HUES6 (cell line): ENCODE measurements at regions not wholly inside any gene's neighbourhood (a gene's known extent, or its start where the extent isn't known, plus 50 kb on each side); places are given as distances from the start of the nearest gene placed in this dataset.

ENCODE experiments used
- H3K27ac ChIP-seq: 2 replicates; pipeline ENCODE4 v1.7.0; 2013; ENCODE audit warnings: low read depth, mild to moderate bottlenecking, low read length, inconsistent platforms
- H3K27me3 ChIP-seq: 2 replicates; pipeline ENCODE4 v1.6.1; 2013; ENCODE audit warnings: low read length; ENCODE audit not compliant: control insufficient read depth, insufficient read depth
- H3K36me3 ChIP-seq: 2 replicates; pipeline ENCODE4 v1.6.1; 2013; ENCODE audit warnings: low read length; ENCODE audit not compliant: control insufficient read depth, insufficient read depth
- H3K4me1 ChIP-seq: 2 replicates; pipeline ENCODE4 v1.6.1; 2013; ENCODE audit warnings: low read length; ENCODE audit not compliant: control insufficient read depth, insufficient read depth
- H3K4me3 ChIP-seq: 2 replicates; pipeline ENCODE4 v1.5.1; 2013; ENCODE audit warnings: low read depth, low read length
- H3K9ac ChIP-seq: one replicate; pipeline ENCODE4 v1.6.1; 2013; ENCODE audit warnings: mild to moderate bottlenecking, low read length
- H3K9me3 ChIP-seq: 2 replicates; pipeline ENCODE4 v1.6.1; 2013; ENCODE audit warnings: low read depth, low read length; ENCODE audit not compliant: control insufficient read depth, insufficient read depth

DNA sequence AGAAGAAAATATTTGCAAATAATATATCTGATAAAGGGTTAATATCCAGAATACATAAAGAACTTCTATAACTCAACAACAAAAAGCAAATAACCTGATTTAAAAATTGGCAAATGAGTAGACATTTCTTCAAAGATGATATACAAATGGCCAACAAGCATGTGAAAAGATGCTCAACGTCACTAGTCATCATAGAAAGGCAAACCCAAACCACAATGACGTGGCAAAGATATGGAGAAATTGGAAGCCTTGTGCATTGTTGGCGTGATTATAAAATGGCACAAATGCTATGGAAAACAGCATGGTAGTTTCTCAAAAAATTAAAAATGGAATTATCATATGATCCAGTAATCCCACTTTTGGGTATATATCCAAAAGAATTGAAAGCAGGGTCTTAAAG, 466.3 kb downstream of the TBC1D22A start:
- Histone ChIP-seq H3K9me3 (peaks cover 67% of the 10 kb centered on the region), H3K4me1 (no peaks in the 10 kb centered on the region), H3K4me3 (no peak overlapping the region), H3K27ac (no peak overlapping the region), H3K36me3 (no peaks in the 10 kb centered on the region), H3K9ac (no peak overlapping the region), H3K27me3 (no peaks in the 10 kb centered on the region; the same call in 1 of the 2 replicates)

DNA sequence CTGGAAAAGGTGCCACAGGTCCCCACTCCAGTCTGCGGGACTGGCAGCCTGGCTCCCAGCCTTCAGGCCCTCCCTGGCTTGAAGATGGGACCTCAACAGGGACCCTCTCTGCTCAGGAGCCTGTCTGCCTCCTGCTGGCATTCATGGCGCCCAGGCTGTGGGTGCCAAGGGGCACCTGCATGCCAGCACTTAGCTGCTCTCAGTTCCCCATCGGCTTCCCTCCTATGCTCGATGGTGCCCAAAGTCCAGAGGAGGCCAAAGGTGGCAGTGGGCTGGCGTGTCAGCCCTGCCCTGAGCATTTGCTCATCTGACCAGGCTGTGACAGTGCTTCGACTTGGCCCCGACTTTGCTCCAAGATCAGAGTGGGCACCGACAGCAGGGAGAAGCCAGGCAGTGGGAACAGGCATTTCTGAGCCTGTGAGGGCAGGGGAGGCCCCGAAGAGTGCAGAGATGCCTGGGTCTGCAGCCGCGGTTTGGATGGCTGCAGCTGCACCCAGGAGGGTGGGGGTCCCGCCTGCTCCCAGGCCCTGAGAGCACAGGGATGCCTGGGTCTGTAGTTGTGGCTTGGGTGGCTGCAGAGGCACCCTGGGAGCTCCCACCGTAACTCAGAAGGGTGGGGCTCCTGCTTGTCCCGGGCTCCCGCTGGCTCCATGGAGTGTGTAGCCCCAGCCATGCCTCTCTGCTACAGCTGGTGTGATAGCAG, 463.6 kb downstream of the TBC1D22A start:
- no peak overlapping the region for H3K9ac ChIP-seq
- H3K9me3 ChIP-seq, result peaks cover 58% of the 10 kb centered on the region
- no peaks in the 10 kb centered on the region; the same call in 1 of the 2 replicates for H3K27me3 ChIP-seq
- no peak overlapping the region for H3K4me3 ChIP-seq
- H3K27ac ChIP-seq, result no peak overlapping the region
- no peaks in the 10 kb centered on the region for H3K4me1 ChIP-seq
- no peaks in the 10 kb centered on the region for H3K36me3 ChIP-seq

DNA sequence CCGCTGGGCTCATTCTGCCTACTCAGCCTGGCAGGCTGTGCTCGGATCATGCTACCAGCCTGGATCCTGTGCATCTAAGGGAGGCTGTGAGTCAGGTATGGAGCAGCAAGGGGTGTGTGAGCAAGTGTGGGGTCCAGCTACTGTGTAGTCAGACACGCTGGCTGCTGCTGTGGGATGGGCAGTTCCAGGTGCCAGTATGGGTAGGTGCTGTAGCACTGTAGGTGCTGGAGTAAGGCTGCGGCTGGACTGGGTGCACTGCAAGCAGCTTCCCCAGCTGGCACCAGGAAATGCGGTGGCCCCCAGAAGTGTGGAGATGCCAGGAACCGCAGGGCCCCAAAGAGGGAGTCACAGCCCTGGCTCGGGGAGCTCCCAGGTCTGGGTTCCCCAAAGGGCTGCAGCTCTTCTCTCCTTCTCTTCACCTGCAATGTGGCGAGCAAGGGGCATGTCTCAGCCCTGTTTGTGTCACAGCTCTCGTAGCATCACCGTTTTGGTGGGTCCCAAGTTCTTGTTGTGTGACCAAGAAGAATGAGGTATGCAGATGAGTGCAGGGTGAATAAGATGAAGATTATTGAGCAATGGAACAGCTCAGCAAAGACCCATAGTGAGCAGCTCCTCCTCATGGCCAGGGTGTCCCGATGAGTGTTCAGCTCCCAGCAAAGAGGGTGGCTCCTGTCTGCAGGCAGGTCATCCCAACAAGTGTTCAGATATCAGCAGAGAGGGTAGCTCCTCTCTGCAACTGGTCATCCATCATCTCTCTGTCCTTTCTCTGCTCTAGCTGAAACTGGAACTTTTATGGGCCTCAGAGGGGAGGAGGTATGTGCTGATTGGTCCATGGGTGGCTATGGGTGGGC, 462.9 kb downstream of the TBC1D22A start:
- H3K9me3 ChIP-seq, result peaks cover 62% of the 10 kb centered on the region
- no peaks in the 10 kb centered on the region for H3K36me3 ChIP-seq
- H3K4me3 ChIP-seq, result no peak overlapping the region
- H3K27me3 ChIP-seq, result no peaks in the 10 kb centered on the region; the same call in 1 of the 2 replicates
- no peaks in the 10 kb centered on the region for H3K4me1 ChIP-seq
- no peak overlapping the region for H3K9ac ChIP-seq
- no peak overlapping the region for H3K27ac ChIP-seq
